Activated B cell treated with CpG ODN at 0.5 μM for 24 hours (primary cell): ENCODE measurements at regions not wholly inside any gene's neighbourhood (a gene's known extent, or its start where the extent isn't known, plus 50 kb on each side); places are given as distances from the start of the nearest gene placed in this dataset.

ENCODE experiments used
- ATAC-seq: fragments of 200-7000 bp; cut with Tn5 transposase; one replicate; pipeline ENCODE4 v1.10.0; 2021; ENCODE audit warnings: low read depth, mild to moderate bottlenecking, moderate library complexity
- CTCF ChIA-PET: fragments of 350-600 bp; sonication (Branson Sonifier 250); formaldehyde crosslinking; loops from one replicate; lab custom pipeline; 2021; ENCODE audit warnings: antibody characterized with exemption; lab: Charles Lee
- POLR2A ChIA-PET: fragments of 350-600 bp; sonication (Branson Sonifier 250); formaldehyde crosslinking; loops from one replicate; lab custom pipeline; 2021; ENCODE audit warnings: antibody characterized with exemption; lab: Charles Lee
- DNase-seq: peaks from one replicate; pipeline ENCODE4 v3.0.0; 2022
- H3K27ac Mint-ChIP-seq: one replicate; pipeline ENCODE4 v1.8.0; 2020; ENCODE audit warnings: mixed read lengths
- H3K27me3 Mint-ChIP-seq: one replicate; pipeline ENCODE4 v1.8.0; 2021; ENCODE audit warnings: mixed read lengths
- H3K36me3 Mint-ChIP-seq: one replicate; pipeline ENCODE4 v1.8.0; 2021; ENCODE audit warnings: low read depth, mixed read lengths
- H3K4me1 Mint-ChIP-seq: one replicate; pipeline ENCODE4 v1.8.0; 2021; ENCODE audit warnings: mixed read lengths
- H3K4me3 Mint-ChIP-seq: one replicate; pipeline ENCODE4 v1.8.0; 2020; ENCODE audit warnings: mild to moderate bottlenecking, mixed read lengths
- H3K9me3 Mint-ChIP-seq: one replicate; pipeline ENCODE4 v1.8.0; 2020; ENCODE audit warnings: mixed read lengths
- intact Hi-C: fragments of 100-400 bp; cut with micrococcal nuclease; formaldehyde crosslinking; loops from one replicate; pipeline ENCODE4 v1.15.1; 2024
- TF ChIP-seq, protein P1 (sequence below): fragments of 200-600 bp; IDR thresholded peaks from one replicate; pipeline ENCODE4 v1.8.0; 2022; ENCODE audit warnings: antibody characterized with exemption, mild to moderate bottlenecking

DNA sequence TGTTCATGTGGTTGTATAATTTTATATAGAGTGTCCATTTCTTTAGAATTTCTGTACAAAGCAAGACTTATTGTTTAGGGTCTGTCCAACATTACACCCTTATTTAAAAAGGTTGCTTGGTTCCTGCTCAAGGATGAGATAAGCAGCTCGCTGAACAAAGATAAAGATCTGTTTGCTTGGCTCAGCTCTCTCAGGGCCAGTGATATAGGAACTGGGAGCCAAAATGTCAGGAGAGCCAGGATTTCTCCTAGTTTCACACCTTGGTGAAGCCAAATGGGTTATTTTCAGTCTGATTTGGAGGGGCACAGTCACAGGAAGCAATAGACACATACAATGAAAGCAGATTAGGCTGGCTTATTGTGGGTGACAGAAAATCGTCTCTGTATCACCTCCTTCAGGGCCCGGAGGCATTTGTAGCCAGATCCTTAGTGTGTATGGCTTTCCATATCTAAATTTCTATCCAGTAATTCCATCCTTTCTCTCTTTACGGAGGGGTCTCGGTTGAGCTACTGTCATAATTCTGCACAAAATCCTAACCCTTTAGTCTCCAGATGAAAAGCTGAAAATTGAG is 396.4 kb downstream of the TMEM232 start:
- ATAC-seq: no peak
- H3K4me3 Mint-ChIP-seq: no peak overlapping the region
- TF ChIP-seq, protein P1, sequence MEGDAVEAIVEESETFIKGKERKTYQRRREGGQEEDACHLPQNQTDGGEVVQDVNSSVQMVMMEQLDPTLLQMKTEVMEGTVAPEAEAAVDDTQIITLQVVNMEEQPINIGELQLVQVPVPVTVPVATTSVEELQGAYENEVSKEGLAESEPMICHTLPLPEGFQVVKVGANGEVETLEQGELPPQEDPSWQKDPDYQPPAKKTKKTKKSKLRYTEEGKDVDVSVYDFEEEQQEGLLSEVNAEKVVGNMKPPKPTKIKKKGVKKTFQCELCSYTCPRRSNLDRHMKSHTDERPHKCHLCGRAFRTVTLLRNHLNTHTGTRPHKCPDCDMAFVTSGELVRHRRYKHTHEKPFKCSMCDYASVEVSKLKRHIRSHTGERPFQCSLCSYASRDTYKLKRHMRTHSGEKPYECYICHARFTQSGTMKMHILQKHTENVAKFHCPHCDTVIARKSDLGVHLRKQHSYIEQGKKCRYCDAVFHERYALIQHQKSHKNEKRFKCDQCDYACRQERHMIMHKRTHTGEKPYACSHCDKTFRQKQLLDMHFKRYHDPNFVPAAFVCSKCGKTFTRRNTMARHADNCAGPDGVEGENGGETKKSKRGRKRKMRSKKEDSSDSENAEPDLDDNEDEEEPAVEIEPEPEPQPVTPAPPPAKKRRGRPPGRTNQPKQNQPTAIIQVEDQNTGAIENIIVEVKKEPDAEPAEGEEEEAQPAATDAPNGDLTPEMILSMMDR: no peak
- no peaks in the 10 kb centered on the region for H3K27me3 Mint-ChIP-seq
- POLR2A ChIA-PET: no interaction called here
- H3K4me1 Mint-ChIP-seq: no peaks in the 10 kb centered on the region
- H3K27ac Mint-ChIP-seq: no peak overlapping the region
- intact Hi-C loops: no loop called here
- no peaks in the 10 kb centered on the region for H3K9me3 Mint-ChIP-seq
- CTCF ChIA-PET: no interaction called here
- DNase-seq: no peak
- no peaks in the 10 kb centered on the region for H3K36me3 Mint-ChIP-seq

DNA sequence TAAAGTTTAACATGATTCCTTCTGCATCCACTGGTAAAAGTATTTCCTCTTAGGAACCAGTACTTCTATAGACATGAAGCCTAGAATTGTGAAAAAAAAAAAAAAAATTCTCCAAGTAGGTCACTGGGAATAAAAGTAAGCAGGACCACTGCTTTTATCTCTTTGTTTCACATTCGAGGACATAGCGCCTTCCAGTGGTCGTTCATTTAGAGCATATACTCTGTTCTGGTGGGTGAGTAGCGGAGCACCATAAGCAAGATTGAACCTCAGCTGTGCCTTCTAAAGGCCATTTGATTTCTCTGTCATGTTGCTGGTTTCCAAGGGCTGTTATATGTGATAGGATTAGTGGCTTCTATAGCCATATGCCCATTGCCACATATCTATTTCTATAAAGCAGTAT is 393.1 kb downstream of the TMEM232 start:
- DNase-seq (no peak), ATAC-seq (no peak)
- CTCF ChIA-PET: no interaction called here
- Mint-ChIP-seq H3K36me3 (no peaks in the 10 kb centered on the region), H3K4me3 (no peak overlapping the region), H3K9me3 (no peaks in the 10 kb centered on the region), H3K4me1 (no peaks in the 10 kb centered on the region), H3K27me3 (no peaks in the 10 kb centered on the region), H3K27ac (no peak overlapping the region)
- POLR2A ChIA-PET: no interaction called here
- TF ChIP-seq, protein P1: no peak
- intact Hi-C loops: no loop called here

DNA sequence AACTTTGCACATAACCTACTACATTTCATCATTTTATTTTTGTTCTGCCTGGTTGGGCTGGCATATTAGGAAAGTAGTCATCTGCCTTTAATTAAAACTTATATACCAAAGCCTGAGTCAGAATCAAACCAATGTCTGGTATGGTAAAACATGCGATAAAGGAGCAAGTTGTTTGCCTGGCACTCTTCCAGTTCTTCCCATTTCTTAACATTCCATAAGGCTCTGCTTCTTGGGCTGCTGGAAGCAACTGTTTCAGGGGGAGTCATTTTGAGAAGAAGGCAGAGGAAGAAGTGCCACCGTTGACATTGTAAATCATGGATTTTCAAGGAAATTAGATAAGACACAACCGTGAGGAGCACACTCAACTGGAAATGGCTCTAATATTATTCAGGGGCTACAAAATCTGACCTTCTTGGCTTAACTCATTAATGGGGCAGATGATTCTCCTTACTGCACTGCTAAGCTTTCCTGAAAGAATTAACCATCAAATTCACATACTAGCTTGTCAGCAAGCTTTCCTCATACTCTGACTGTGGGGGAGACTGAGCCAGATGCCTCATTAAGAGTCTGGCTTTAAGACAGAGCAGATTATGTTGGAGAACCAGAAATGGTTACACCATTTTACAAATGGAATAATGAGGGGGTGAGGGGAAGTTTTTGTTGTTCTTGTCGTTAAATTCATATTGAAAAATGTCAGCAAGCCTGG is 391.0 kb downstream of the TMEM232 start:
- POLR2A ChIA-PET: no interaction called here
- Mint-ChIP-seq H3K27me3 (no peaks in the 10 kb centered on the region), H3K9me3 (no peaks in the 10 kb centered on the region), H3K4me3 (no peak overlapping the region), H3K4me1 (no peaks in the 10 kb centered on the region), H3K27ac (no peak overlapping the region), H3K36me3 (no peaks in the 10 kb centered on the region)
- TF ChIP-seq, protein P1: no peak
- DNase-seq (no peak), ATAC-seq (no peak)
- CTCF ChIA-PET: no interaction called here
- intact Hi-C loops: no loop called here

DNA sequence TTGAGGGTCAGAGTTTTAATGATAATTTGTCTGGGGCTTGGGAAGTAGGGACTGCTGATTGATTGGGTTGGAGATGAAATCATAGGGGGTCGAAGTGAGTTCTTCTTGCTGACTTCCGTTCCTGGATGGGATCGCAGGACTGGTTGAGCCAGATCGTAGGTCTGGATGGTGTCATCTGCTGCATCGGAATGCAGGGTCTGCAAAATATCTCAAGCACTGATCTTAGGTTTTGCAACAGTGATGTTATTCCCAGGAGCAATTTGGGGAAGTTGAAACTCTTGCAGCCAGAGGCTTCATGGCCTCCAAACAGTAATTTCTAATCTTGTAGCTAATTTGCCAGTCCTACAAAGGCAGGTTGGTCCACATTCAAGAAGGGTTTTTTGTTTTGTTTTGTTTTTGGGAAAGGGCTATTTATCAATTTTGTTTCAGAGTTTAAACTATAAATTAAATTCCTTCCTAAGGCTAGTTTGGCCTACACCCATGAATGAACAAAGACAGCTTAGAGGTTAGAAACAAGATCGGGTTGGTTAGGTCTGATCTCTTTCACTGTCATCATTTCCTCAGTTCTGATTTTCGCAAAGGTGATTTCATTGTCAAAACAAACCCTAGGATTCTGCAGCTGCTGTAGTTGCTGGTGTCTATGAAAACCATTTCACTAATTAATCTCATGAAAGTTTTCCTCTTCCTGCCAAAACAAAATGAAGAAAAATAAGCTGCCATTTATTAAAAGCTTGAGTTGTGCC is 388.0 kb downstream of the TMEM232 start:
- CTCF ChIA-PET: no interaction called here

DNA sequence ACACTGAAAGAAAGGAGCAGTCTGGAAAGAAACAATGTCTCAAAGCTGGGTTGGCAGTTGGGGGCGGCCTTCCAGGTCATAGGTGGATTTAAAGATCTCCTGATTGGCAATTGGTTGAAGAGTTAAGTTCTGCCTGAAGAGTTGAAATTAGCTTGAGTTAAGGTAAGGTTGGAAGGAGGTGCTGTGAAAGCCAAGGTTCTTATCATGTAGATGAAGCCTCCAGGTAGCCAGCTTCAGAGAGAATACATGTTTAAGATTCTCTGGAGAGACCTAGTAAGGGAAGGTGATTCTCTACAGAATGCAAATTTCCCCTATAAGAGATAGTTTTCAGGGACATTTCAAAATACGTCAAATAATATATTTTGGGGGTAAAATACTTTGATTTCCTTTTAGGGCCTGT is 387.1 kb downstream of the TMEM232 start:
- Mint-ChIP-seq H3K4me3 (no peak overlapping the region), H3K27me3 (peaks cover 3% of the 10 kb centered on the region), H3K27ac (no peak overlapping the region), H3K4me1 (no peaks in the 10 kb centered on the region), H3K9me3 (no peaks in the 10 kb centered on the region), H3K36me3 (no peaks in the 10 kb centered on the region)
- ChIA-PET CTCF (no interaction called here), POLR2A (no interaction called here)
- intact Hi-C loops: no loop called here
- TF ChIP-seq, protein P1: no peak
- DNase-seq (no peak), ATAC-seq (no peak)

More for the DNA sequence above, 388.0 kb downstream of the TMEM232 start:
- intact Hi-C loops: no loop called here
- Mint-ChIP-seq H3K27me3 (peaks cover 3% of the 10 kb centered on the region), H3K9me3 (no peaks in the 10 kb centered on the region), H3K36me3 (no peaks in the 10 kb centered on the region), H3K4me3 (no peak overlapping the region), H3K4me1 (no peaks in the 10 kb centered on the region), H3K27ac (no peak overlapping the region)
- POLR2A ChIA-PET: no interaction called here
- no peak for DNase-seq
- no peak for ATAC-seq
- TF ChIP-seq, protein P1: no peak
